Thoracic aorta (tissue), 2 donors: ENCODE measurements at regions not wholly inside any gene's neighbourhood (a gene's known extent, or its start where the extent isn't known, plus 50 kb on each side); places are given as distances from the start of the nearest gene placed in this dataset.

Experiments used
- ATAC-seq: fragments of 150-250 bp; one replicate; pipeline ENCODE4 v1.8.0; 2017; ENCODE audit warnings: low read depth; ENCODE audit not compliant: insufficient number of reproducible peaks, low FRiP score
- DNase-seq: peaks from one replicate; pipeline ENCODE4 v3.0.0-alpha.2; 2020; ENCODE audit warnings: low spot score
- H3K27ac ChIP-seq, 2 donors: fragments of 200-600 bp; sonication (generic); 1 replicate in 1 of 2; 2 replicates in 1 of 2; pipeline ENCODE4 v1.5.1; 2016; ENCODE audit warnings: mild to moderate bottlenecking in 2 of 2, moderate library complexity in 2 of 2
- H3K27me3 ChIP-seq: fragments of 200-600 bp; sonication (generic); replicated peaks from 2 replicates; pipeline ENCODE4 v1.6.0; 2016; ENCODE audit warnings: mild to moderate bottlenecking; ENCODE audit not compliant: insufficient read depth
- H3K36me3 ChIP-seq: fragments of 200-600 bp; sonication (generic); one replicate; pipeline ENCODE4 v1.5.1; 2016
- H3K4me1 ChIP-seq, 2 donors: fragments of 200-600 bp; sonication (generic); 1 replicate in 1 of 2; 2 replicates in 1 of 2; pipeline versions ENCODE4 v1.5.1 to v1.6.0; 2016; ENCODE audit warnings: low read depth in 2 of 2, mild to moderate bottlenecking in 1 of 2; ENCODE audit not compliant: control insufficient read depth in 1 of 2
- H3K4me3 ChIP-seq: fragments of 200-600 bp; sonication (generic); 2 replicates; pipeline ENCODE4 v1.5.1; 2016; ENCODE audit warnings: mild to moderate bottlenecking
- H3K9me3 ChIP-seq: fragments of 200-600 bp; sonication (generic); 2 replicates; pipeline ENCODE4 v1.5.1; 2016
- CTCF ChIP-seq: fragments of 200-600 bp; sonication (generic); IDR thresholded peaks from one replicate; pipeline ENCODE4 v1.5.1; 2019; ENCODE audit warnings: antibody characterized with exemption

GRCh38 chr2:136448432-136448831, 316.9 kb upstream of the THSD7B start:
- DNase-seq: no peak
- no peak for TF ChIP-seq CTCF
- Histone ChIP-seq H3K4me3 (no peak overlapping the region), H3K36me3 (no peaks in the 10 kb centered on the region), H3K4me1 (no peaks in the 10 kb centered on the region), H3K9me3 (no peaks in the 10 kb centered on the region), H3K27me3 (no peaks in the 10 kb centered on the region), H3K27ac (no peak overlapping the region)
- no peak for ATAC-seq

GRCh38 chr2:136444323-136444722, 321.0 kb upstream of the THSD7B start:
- no peak for TF ChIP-seq CTCF
- ATAC-seq (no peak), DNase-seq (no peak)
- H3K27me3 ChIP-seq: no peaks in the 10 kb centered on the region
- H3K4me1 ChIP-seq: no peaks in the 10 kb centered on the region
- H3K27ac ChIP-seq: no peak overlapping the region
- no peaks in the 10 kb centered on the region for H3K9me3 ChIP-seq
- no peak overlapping the region for H3K4me3 ChIP-seq
- H3K36me3 ChIP-seq: no peaks in the 10 kb centered on the region

- Histone ChIP-seq H3K27ac (no peak overlapping the region), H3K4me1 (no peaks in the 10 kb centered on the region), H3K9me3 (no peaks in the 10 kb centered on the region), H3K36me3 (no peaks in the 10 kb centered on the region), H3K4me3 (no peak overlapping the region), H3K27me3 (no peaks in the 10 kb centered on the region)
- ATAC-seq: no peak
- no peak for TF ChIP-seq CTCF
- DNase-seq: no peak
These were observed 321.7 kb upstream of the THSD7B start for GRCh38 chr2:136443661-136444060.

- no peak for ATAC-seq
These were observed 323.2 kb upstream of the THSD7B start for GRCh38 chr2:136441979-136442714.

More at GRCh38 chr2:136441979-136442714, 323.2 kb upstream of the THSD7B start:
- Histone ChIP-seq H3K4me3 (no peak overlapping the region), H3K27ac (no peak overlapping the region), H3K4me1 (no peaks in the 10 kb centered on the region), H3K9me3 (no peaks in the 10 kb centered on the region), H3K27me3 (no peaks in the 10 kb centered on the region), H3K36me3 (no peaks in the 10 kb centered on the region)
- DNase-seq: no peak
- TF ChIP-seq CTCF: no peak
